Cerebellar cortex (tissue), 1 donor: ENCODE measurements at regions not wholly inside any gene's neighbourhood (a gene's known extent, or its start where the extent isn't known, plus 50 kb on each side); places are given as distances from the start of the nearest gene placed in this dataset.
A peak's percentile ranks its signal among the peaks of the same experiment; 100 is the strongest.

Source experiments
- DNase-seq: peaks from one replicate; pipeline ENCODE4 v3.0.0-alpha.2; 2015; ENCODE audit warnings: low spot score

DNA sequence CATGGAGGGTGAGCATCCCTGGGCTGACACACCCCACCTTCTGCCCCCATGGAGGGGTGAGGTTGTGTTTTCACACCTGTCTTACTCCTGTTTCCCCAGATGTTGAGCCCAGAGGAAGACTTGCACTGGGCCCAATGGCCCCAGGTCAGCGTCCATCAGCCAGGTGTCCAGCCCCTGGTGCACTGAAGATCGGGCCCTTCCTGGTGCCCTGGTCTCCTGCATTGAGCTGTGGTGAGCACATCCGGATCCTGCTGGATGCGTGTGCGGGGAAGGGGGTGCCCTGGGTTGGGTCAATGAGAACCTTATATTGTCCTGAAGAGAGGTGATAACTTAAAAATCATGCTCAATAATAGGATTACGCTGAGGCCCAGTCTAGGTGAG, 227.3 kb downstream of the SNRPN start:
- DNase-seq = no peak

- DNase-seq = no peak
Measured at GRCh38 chr15:25182736-25183445, 228.1 kb downstream of the SNRPN start.

GRCh38 chr15:25183581-25184251, 228.9 kb downstream of the SNRPN start:
- DNase-seq = no peak

GRCh38 chr15:25184356-25185155, 229.8 kb downstream of the SNRPN start:
- no peak for DNase-seq

DNA sequence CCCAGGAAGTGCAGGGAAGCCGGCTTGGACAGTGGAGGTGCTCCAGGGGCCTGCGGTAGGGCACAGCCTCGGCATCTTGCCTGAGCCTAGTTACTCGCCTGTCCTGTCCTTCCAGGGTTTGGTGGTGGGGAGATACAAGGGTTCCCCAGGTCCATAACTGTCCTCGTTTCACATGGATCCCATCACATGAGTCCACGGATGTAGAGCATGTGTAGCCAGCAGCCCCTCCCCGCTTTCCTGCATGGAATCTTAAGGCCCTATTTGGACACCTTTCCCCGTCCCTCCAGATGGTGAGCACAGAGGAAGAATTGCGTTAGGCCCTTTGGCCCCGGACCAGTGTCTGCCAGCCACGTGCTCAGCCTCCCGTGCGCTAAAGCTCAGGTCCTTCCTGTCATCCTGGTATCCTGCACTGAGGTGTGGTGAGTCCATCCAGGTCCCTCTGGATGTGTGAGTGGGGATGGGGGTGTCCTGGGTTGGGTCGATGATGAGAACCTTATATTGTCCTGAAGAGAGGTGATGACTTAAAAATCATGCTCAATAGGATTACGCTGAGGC, 230.4 kb downstream of the SNRPN start:
- no peak for DNase-seq

- no peak for DNase-seq
Measured at GRCh38 chr15:25185791-25186190, 231.0 kb downstream of the SNRPN start.

DNA sequence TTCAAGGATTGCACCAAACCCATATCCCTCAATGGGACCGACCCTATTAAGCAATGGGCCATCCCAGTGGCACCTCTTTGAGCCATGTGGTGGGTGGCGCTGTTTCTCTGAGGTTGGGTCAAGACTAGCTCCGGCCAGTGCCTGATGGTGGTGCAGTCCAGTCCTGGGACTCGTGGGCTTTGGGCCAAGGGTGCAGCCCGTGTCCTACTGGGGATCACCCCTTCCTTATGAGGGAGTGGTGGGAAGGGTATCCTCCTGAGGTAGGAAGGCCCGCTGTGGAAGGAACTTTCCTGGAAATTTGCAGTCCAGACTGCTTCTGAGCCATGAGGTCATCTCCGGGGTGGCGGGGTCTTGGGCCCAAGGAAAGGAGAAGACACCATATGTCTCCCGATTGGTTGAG, 231.6 kb downstream of the SNRPN start:
- DNase-seq = no peak

DNA sequence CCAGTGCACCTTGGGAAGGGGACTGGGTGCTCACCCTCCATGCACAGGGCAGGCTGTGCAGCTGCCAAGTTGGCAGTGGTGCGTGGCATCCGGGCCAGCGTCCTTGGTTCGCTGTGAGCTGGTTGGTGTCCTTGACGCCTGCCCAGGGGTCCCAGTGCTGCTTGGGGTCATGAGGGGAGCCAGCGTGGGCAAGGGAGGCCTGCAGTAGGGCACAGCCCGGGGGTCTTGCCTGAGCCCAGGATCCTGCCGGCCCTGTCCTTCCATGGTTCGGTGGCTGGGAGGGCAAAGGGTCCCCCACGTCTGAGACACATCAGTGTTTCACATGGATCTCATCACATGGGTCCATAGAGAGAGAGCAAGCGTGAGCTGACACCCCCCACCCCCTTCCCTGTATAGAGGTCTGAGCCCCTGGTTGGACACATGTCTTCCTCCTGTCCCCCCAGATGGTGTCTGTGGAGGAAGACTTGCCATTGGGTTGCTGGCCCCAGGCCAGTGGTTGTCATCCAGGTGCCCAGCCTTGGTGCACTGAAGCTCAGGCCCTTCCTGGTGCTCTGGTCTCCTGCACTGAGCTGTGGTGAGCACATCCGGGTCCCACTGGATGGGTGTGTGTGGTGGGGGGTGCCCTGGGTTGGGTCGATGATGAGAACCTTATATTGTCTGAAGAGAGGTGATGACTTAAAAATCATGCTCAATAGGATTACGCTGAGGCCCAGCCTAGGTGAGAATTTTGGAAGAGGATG, 232.3 kb downstream of the SNRPN start:
- DNase-seq = no peak

DNA sequence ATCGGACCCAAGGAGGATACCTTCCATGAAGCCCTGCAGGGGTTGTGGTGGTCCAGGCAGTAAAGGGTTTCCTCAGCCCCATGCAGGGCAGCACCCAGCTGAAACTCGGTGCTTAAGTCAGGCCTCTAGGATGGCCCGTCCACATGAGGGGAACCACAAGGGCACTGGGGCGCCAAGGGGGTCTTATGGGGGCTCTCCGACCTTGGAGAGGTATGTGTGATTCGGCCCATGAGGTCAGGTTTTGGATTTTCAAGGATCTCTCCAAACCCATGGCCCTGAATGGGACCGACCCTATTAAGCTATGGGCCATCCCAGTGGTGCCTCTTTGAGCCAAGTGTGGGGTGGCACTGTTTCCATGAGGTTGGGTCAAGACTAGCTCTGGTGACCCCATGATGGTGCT, 233.3 kb downstream of the SNRPN start:
- DNase-seq = no peak

- DNase-seq = no peak
Measured at GRCh38 chr15:25188551-25189101, 233.8 kb downstream of the SNRPN start.

DNA sequence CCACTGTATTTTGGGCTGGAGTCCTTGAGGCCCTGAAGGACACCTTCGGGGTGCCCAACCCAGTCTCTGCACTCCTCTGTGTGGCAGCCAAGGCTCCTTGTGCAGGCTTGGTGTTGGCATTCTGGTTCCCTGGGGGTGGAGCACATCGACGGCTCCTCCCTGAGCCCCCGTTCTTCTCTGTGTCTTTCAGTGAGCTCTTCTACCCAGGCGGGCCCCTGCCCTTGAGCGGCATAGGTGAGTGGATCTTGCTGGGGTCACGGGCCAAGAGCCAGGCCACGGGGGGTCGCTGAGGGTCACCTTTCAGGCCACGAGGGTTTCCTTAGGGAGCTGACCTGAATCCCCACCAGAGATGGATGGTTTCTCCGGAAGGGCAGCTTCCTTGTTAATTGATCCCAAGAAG, 234.8 kb downstream of the SNRPN start:
- no peak for DNase-seq

DNA sequence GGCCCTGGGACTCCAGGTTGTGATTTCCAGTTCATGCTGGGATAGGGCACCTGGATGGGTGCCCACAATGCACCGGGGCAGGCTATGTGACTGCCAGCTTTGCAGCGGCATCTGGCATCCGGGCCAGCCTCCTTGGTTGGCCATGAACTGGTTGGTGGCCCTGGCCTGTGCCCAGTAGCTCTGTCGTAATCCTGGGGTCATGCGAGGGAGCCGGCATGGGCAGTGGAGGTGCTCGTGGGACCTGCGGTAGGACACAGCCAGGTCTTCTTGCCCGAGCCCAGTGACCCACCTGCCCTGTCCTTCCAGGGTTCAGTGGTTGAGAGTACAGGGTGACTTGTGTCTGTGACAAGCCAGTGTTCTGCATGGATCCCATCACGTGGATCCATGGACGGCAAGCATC, 237.9 kb downstream of the SNRPN start:
- DNase-seq = peak; percentile 6

DNA sequence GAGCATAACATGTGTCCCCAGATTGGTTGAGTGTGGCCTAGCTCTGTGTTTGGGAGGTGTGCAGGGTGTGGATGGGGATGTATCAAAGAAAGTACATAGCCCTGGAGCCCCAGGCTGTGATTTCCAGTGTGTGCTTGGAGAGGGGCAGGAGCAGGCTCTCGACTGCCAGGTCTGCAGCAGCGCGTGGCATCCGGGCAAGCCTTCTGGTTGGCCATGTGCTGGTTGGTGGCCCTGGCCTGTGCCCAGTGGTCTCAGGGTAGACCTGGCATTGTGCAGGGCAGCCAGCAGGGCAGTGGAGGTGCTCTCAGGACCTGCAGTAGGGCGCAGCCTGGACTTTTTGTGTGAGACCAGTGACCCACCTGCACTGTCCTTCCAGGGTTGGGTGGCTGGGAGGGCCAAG, 231.5 kb downstream of the UBE3A start:
- peak; percentile 49 for DNase-seq

DNA sequence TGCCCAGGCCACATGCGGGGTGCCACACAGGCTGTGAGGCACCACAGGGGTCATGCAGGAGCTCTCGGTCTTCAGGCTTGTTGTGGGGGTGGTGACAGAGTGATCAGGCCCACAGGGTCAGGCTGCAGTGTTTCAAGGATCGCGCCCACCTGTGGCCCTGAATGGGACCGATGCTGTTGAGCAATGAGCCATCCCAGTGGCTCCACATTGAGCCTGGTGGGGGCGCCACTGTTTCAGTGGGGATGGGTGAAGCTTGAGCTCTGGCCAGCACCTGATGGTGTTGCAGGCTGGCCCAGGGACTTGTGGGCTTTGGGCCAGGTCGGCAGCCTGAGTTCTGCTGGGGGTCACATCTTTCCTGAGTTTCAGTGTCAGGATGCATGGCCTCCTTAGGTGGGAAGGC, 230.1 kb downstream of the UBE3A start:
- no peak for DNase-seq

- DNase-seq = no peak
Measured at GRCh38 chr15:25220834-25221233, 218.0 kb downstream of the UBE3A start.

- no peak for DNase-seq
Measured at GRCh38 chr15:25224396-25224795, 214.4 kb downstream of the UBE3A start.

DNA sequence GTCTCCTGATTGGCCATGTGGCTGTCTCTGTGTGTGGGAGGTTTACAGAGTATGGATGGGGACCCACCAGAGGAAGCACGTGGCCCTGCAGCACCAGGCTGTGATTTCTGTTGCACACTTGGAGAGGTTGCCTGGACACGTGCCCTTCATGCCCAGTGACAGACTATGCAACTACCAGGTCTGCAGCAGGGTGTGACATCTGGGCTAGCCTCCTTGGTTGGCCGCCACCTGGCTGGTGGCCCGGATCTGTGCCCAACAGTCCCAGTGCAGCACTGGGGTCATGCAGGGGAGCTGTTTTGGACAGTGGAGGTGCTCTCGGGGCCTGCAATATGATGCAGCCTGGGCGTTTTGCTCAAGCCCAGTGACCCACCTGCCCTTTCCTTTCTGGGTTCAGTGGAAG, 212.5 kb downstream of the UBE3A start:
- peak; percentile 31 for DNase-seq

DNA sequence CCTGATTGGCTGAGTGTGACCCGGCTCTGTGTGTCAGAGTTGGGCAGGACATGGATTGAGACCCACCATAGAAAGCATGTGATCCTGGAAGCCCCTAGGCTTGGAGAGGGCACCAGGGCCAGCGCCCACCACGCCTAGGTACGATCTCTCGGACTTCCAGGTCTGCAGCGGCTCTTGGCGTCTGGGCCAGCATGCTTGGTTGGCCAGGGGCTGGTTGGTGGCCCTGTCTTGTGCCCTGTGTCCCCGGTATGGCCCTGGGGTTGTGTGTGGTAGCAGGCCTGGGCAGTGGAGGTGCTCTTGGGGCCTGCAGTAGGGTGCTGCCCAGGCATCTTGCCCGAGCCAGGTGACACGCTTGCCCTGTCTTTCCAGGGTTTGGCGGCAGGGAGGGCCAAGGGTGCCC, 210.6 kb downstream of the UBE3A start:
- no peak for DNase-seq

GRCh38 chr15:25230442-25230841, 208.4 kb downstream of the UBE3A start:
- peak; percentile 51 for DNase-seq

GRCh38 chr15:25233766-25234350, 205.0 kb downstream of the UBE3A start:
- no peak for DNase-seq

- DNase-seq = no peak
Measured at GRCh38 chr15:25234831-25235230, 204.0 kb downstream of the UBE3A start.
